CMK (cell line): ENCODE measurements at regions not wholly inside any gene's neighbourhood (a gene's known extent, or its start where the extent isn't known, plus 50 kb on each side); places are given as distances from the start of the nearest gene placed in this dataset.
A peak's percentile ranks its signal among the peaks of the same experiment; 100 is the strongest.

Source experiments
- DNase-seq: peaks from one replicate; pipeline ENCODE4 v3.0.0-alpha.2; 2010; ENCODE audit warnings: low read depth

DNA sequence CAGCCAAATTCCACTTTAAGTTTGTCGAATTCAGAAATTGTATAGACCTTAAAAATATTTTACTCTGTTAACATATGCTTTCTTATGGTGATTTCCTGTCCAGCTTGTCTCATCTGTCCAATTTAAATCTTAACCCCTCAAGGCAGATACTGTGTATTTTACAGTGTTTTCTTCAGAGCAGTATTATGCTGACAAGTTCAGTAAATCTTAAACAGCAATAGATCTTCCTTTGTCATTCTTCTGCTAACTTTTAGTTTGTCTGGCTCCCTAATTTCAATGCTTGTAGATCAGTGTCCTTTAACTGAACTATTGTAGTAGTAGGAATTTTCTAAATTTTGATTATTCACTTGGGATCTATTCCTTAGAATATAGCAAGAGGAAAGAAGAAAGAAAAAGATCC is 52.8 kb upstream of the MEIS1 start:
- DNase-seq = no peak

DNA sequence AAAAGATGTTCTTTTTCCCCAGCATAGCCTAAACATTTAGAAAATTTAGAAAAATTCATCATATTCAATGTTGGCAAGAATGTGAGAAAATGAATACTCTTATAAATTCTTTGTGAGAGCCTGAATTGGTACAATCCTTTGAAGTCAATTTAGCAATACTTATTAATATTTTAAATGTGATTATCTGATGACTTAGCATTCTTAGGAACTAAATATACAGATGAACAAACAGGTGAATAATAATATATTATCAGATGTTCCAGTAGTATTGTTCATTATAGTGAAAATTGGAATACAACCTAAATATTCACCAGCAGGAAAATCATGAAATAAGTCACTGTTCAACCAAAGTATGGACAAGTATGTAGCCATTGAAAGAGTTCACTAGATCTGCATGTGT is 55.5 kb upstream of the MEIS1 start:
- no peak for DNase-seq

DNA sequence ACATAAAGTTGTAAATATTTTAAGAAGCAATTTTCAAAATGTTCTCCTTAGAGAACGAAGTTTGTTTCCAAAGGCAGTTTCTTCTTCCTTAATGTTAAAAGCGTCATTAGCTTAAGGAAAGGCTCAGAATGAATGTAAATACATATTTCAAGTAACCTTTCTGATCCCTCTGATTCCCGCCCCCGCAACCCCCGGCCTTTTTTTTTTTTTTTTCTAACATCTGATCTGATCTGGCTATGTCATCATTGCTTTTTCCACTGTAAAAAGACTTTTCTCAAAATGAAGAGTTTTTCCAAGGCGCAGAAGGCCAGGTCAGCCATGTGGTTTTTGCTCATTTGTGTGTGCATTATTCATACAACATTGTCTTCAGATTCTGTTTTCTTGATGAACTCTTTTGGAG is 57.1 kb upstream of the MEIS1 start:
- no peak for DNase-seq

DNA sequence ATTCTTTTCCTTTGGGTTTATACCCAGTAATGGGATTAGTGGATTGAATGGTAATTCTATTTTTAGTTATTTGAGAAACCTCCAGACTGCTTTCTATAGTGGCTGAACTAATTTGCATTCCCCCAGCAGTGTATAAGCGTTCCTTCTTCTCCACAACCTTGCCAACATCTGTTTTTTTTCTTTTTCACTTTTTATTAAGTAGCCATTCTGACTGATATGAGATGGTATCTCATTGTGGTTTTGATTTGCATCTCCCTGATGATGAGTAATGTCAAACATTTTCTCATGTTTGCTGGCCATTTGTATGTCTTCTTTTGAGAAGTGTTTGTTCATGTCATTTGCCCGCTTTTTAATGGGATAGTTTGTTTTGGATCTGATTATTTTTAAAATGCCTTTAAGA is 64.1 kb upstream of the MEIS1 start:
- DNase-seq = no peak

DNA sequence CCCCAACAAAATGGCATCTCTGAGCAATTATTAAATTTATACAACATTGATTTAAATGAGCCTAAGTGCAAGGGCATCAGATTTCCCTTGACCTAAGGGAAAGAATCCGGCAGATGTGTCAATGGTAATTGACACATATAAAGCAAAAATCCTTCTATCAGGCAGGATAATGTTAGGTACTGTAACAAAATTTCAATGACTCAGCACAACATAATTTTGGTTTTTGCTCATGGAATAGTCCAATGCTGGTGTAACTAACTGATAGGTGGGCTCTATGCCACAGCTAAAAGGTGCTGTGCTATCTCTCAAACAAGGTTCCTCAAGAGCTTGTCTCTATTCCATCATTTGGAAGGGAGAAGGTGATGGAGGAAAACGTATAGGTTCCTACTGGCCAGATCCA is 68.3 kb upstream of the MEIS1 start:
- DNase-seq = no peak

DNA sequence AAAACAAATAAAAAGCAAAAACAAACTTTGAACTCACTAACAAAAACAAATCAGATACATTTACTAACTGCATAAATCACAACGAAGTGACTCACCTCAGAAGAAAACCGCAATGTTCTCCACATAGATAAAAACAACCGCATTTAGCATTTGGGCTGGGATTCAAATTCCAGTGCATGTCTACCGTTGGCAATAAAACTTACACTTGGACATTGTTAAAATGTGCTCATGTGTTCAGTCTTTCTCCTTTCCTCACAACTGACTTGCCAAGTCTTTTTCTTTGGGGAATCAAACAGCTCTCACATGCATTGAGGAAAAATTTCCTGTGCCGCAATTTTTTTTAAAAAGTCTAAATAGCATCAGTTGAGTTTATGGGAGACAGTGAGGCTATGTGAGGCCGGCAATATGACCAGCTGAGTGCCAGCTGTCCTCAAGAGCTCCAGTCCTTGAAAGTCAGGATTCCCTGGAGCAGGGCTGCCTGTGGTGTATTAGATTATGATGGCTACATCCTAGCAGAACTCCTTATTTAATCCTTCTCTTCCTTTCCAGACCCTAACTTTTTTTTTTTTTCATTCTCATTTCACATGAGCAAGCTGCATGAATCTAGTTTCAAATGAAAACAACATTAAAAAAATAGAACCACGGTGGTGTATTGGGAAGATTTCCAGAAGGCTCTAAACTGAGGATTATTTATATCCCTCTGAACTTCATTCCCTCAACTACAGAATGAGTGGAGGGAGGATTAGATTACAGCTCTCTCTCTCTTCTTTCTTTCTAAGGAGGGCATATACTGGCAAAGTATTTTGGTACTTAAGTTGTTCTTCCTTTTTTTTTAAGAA is 70.2 kb upstream of the MEIS1 start:
- DNase-seq = no peak

DNA sequence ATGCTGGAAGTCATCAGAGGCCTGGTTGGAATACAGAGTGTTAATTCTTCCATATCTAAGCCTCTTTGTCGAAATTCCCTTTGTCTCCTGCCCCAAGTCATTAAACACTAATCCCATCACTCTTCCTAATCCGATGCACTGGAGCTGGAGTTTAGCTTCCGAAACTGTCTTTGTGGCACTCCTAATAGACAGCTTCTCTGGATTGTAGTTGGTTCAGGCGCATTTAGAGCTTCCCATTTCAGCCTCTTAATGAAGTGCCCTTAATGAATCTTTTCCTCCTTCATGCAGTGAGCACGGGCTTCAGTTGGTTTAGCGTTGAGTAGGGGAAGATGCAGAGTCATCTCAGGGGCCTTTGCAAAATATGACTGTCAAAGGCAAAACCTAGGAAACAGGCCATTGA is 72.2 kb upstream of the MEIS1 start:
- no peak for DNase-seq

DNA sequence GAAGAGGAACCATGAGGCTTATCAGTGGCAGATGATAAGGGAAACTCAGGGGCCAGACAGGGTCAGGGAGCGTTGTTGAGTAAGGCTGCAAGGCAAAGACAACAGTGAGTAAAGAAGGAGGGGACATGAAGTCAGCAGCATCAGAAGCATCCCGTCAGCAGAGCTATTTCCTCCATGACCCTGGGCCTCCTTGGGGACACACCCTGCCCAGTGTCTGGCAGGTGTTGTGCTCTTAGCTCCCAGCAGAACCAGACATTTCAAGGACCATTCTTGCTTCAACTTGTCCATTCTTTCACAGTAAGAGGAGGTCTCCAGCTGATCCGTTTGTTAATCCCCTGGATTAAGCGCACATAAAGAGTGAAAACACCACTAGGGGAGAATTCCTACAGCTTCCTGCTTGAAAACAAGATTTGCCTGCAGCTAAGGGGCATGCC is 88.7 kb upstream of the MEIS1 start:
- DNase-seq = peak; percentile 63

DNA sequence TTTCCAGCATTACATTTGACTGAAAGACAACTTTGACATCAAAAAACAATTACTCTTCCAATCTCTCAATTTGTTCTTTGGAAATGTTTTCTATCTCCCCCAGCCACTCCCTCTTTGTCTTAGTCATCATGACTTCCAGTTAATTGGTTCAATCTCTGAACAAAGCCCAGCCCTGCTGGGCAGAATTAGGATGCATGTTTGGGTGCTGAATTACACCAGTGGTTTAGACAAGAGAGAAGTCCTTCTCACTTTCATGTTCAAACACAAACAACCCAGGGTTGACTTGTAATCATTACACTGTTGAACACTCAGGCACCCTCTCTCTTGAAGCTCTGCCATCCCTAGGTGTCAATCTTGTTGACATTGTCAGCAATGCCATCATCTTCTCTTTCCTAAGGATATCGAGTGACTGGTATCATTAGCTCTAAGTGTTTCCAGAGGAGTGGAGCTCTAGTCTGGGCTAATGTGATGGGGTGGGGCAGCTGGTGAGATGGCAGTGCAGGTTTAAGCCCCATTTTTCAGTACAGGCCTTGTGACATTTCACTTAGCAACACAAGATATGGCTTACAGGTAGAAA is 90.8 kb upstream of the MEIS1 start:
- no peak for DNase-seq

DNA sequence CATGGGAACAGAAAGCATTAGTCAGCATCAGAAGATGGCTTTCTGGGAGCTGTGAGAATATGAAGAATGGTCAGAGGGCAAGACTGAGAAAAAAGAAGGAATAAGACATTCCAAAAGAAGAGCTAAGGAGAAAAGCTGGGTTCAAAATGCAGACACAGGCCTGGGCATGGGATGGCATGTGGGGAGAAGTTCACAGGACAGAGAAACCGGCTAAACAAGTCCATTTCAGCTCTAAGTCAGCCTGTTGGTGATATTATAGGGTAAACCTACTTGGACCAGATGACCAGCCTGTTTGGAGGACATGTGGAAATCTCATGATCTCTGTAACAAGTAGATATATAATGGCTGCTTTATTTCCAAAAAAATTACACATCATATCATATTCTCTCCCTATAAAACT is 91.7 kb upstream of the MEIS1 start:
- no peak for DNase-seq

DNA sequence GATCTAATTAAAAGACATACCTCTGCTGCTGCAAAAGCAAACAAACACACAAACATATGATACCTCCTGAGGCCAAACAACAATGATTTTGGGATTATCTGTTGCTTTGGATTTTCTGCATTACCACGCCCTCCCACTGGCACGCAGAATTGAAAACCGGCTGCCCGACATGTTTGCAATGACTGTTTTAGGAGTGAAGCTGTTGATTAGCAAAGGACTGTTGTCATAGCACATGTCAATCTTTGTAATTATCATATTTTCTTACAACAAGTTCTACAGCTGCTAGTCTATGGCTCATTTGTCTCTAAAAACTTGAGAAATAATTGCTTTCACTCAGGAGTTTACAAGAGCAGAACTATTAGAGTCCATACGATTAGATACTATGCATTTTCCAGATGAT is 94.4 kb upstream of the MEIS1 start:
- DNase-seq = no peak

DNA sequence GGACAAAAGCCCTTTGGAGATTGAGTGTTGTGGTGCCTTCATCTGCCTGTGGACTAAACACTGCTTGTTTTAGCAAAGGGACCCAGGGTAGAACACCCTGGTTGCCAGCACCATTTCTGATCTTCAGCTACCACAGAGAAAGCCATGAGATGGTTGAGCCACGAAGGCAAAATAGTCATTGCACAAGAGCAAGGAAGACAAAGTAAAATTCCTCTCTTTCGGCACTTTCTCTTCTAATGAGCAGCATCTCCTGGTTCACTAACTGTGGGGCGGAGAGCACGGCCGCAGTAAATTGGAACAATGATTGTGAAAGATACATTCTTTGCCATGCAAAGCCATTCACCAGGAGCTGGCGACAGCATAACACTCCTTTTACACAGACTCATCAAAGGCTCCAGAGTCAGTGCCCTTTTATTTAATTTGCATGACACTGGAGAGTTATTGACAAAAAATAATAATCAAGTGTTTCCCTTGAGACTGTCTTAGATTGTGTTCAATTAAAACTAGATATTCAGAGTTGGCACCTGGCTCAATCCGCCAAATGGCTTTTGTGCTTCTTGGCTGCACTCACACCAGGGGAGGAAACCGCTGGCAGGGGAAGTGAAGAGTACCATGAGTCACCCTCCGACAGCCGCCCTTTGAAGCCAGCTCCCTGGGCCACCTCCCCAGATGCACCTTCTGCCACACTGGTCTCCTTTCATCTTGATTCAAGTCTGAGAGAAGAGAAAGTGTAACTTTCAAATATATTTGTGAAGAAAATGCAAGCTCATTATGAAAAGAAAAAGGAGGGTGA is 100.5 kb upstream of the MEIS1 start:
- no peak for DNase-seq

DNA sequence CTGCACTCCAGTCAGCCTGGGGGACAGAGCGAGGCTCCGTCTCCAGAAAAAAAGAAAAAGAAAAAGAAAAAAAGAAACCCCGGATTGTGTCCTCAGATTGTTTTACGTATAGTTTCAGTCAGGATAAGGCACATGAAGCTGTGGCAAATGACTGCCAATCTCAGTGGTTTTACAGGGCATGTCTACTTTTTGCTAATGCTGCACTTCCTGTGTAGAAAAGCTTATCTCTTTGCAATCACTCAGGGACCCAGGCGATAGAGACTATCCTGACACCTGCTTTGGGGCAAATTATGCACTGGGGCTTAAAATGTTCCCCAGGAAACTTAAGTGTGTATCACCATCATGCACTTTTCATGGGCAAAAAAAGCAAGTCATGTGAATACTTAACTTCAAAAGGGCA is 103.7 kb upstream of the MEIS1 start:
- no peak for DNase-seq

DNA sequence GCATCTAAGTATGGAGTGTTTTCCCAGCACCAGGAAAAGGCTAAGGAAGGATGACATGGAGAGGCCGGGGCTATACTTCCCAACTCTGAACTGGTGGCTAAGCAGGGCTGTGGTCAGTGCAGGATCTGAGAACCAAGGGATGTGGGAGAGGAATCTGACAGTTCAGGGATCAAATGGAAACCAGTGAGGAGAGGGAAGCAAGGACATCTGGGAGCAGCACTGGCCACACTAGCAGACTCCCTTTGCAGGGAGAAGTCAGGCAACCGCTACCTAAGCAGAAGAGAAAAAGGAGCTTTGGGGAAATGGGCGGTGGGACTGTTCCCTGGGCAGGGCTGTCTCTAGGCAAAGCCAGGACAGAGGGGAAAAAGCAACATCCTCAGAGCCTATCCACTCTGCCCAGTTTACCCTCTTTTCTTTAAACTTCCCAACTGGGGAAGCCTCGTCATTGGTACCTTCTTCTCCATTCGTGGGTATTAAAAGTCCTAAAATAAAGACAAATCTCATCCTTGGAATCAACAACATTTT is 105.8 kb upstream of the MEIS1 start:
- no peak for DNase-seq

DNA sequence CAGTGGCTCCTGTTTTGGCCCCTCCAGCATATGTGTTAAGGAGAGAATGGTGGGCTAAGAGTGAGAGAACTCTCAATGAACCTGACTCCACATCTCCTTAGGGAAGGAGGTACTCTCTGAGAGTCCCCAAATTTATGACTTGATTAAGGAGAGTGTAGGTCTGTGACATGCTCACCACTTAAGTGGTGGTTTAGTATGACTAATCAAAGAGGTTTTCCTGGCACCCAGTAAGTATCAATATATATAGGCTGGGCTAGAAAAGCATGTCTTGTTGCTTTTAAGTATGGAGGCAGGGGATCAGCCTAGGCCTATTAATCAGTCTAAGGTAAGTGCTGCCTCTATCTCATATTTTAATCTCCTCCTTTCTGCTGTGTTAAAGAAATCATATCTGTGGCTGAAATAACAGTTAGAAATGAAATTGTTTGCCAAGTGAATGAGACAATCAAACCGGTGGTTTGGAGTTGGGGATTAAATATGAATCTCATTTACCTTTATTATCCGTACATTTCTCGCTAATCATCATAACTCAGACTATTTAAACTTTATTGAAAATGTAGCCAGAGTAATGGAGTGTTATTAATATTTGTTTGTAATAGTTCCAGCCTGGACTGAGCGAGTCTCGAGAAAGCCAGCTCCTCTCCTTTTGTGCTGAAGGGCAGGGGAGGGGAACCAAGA is 107.7 kb upstream of the MEIS1 start:
- DNase-seq = no peak

DNA sequence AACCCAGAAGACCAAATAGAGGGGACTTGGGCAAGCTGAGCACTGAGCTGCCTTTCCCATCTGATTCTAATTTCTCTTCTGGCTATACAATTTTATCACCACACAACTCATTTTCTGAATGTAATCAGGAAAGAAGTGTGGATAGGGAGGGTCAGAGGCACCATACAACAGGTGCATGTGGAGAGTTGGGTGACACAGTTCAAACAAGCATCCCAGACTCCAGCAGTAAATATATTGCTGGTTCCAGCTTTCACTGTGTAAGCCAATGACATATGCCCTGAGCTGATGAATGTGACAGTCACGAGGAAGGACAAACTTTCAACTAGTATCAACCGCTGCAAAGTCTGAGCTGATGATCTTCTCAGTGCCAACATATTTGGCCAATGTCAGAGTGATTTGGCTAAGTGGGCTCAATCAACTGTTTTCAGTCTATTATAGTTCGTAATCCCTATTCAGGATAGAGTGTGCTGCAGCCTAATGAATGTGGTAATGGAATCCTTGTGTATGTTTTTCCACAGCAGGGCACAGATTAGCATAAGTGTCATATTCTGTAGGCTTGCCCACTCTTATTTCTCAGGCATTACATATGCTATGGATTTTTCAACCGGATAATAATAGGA is 109.9 kb upstream of the MEIS1 start:
- no peak for DNase-seq

DNA sequence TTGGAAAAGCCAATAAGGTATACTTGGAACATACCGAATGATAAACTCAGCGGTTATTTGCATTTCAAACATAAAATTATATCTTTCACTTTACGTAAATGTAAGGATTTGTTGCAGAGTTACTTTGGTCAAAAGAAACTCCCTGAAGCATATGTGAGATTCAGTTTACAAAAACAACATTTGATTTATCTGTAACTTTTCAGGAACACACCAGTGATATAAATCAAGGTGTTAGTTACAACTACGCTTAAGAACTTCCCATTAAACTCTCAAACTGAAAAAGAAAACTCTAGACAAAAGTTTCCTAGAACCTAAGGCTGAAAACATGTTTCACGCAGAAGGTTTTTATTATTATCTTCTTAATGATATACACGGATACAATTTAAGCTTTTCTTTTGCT is 110.6 kb upstream of the MEIS1 start:
- DNase-seq = no peak

DNA sequence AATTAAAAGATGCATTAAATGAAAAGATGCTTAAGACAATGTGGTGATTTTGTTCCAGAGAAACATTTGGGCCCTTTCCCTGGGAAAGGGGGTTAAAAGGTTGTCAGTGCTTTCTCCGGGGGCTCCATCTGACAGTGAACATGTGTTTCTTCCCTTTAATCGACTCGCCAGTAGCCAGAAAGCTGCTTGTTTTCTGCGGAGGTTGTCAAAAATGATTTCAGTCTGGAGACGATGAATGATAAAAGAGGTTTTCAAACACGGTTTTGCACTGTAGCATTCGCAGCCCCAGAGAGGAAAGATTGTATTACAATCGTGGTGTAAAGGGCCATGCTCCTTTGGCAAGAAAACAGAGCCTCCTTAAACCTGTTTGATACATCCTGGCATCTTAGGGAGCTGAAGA is 111.5 kb upstream of the MEIS1 start:
- no peak for DNase-seq

DNA sequence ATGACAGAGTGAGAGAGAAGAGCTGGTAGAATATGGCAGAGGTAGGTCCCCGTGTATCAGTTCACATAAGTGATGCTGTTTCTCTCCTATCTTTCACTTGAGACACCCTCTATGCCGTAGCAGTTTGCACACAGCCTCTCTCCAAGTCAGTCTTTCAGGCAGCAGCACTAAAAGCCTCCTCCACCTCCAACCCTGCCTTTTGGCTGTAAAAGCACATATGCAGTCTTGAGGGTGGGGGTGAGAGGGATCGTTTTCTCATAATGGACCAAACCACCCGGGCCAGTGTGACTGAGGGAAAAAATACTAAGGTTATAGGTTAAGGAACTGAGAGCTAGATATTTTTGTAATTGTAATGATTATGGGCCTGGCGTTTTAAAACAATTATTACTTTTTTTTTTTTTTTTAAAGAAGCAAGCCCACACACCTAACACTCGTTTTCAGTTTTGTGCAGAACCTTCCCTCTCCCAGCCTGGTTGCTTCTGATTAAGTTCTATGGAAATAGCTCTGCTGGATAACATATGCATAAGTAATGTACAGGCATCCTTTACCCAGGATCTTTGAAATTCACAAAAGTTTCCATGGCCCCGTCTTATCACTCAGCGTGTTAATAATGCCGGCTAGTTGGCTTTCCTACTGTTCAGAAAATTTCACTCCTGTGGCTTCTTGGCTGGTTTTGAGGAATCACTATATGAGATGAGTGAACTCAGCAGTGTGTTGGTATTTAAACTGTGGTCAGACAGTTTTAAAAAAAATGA is 112.2 kb upstream of the MEIS1 start:
- no peak for DNase-seq

DNA sequence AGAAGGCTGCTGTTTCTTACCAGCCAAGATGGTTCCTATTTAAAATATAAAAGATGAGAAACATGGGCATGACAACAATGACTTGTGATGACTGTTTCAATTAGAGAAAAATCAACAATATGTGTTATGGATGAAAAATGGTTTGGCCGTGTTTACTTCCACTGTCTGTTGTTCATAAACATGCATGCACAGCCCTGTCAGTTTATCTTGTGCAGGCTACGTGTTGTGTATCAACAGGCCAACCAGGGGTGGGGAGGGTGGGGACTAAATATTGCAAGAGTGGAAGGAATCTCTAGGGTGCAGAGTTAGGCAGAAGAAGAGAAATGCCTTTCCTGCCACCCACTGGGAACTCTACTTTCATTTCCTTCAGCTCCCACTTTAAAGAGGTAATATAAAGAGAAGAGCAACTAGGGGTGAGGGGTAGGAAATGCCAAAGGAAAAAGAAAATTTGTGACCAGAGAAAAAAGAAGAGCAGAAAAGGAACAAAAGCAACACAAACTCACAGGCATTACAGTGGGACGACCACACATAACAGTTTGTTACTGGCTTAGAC is 116.8 kb upstream of the MEIS1 start:
- no peak for DNase-seq
